ENCODE measurements at regions not wholly inside any gene's neighbourhood (a gene's known extent, or its start where the extent isn't known, plus 50 kb on each side); places are given as distances from the start of the nearest gene placed in this dataset.

DNA sequence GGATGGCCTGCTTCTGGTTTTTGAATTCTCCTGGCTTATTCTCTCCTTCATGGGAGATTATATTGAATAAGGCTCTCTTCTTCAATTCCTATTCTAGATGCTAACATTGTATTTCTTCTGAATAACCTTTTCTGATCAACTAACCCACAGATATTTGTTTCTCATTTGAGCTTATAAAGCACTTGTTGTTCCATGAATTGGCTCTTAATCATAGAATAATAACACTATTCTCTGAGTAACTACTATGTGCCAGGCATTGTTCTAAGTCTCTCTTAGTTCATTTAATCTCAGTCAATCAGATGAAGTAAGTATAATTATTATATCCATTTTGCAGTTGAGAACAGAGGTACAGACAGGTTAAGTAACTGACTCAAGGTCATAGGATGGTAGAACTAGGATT lies 136.3 kb upstream of the MLIP start:
- no peaks in the 10 kb centered on the region for H3F3A ChIP-seq (ENCODE audit: insufficient read depth, low read length)
- no peak overlapping the region for H3K27ac ChIP-seq (ENCODE audit: low read length)
- H3K9ac ChIP-seq (ENCODE audit: low read length): no peak overlapping the region
- no peak overlapping the region for H3K4me2 ChIP-seq (ENCODE audit: low read depth, low read length)
- no peak for TF ChIP-seq CTCF (IDR thresholded peaks at IDR 0.05; ENCODE audit: low read length)
- no peak for TF ChIP-seq EZH2 (optimal IDR thresholded peaks at IDR 0.05; ENCODE audit: low read depth, low read length)
- no peak for TF ChIP-seq EZH2phosphoT487 (IDR thresholded peaks at IDR 0.05; ENCODE audit: low read length)
- no peak for DNase-seq
- no peak overlapping the region for H2AFZ ChIP-seq (ENCODE audit: low read length)
- no peaks in the 10 kb centered on the region for H3K9me2 ChIP-seq (replicated peaks; ENCODE audit: insufficient read depth, low read length)
- no peak overlapping the region for H3K4me3 ChIP-seq (ENCODE audit: low read length)
- H3K9me3 ChIP-seq (replicated peaks; ENCODE audit: insufficient read depth, low read length): no peaks in the 10 kb centered on the region
- H4K20me1 ChIP-seq (ENCODE audit: insufficient read depth, low read length): no peaks in the 10 kb centered on the region
- no peaks in the 10 kb centered on the region for H3K27me3 ChIP-seq (replicated peaks; ENCODE audit: insufficient read depth, low read length)
- H3K79me2 ChIP-seq (ENCODE audit: low read length): no peaks in the 10 kb centered on the region
- H3K4me1 ChIP-seq (ENCODE audit: low read length): no peaks in the 10 kb centered on the region
- H3K36me3 ChIP-seq (replicated peaks; ENCODE audit: insufficient read depth, low read length): no peaks in the 10 kb centered on the region

GRCh38 chr6:53975941-53976615 lies 135.2 kb upstream of the MLIP start:
- Histone ChIP-seq H2AFZ (ENCODE audit: low read length) (no peak overlapping the region), H3K4me2 (ENCODE audit: low read depth, low read length) (no peak overlapping the region), H3K36me3 (replicated peaks; ENCODE audit: insufficient read depth, low read length) (no peaks in the 10 kb centered on the region), H3K4me1 (ENCODE audit: low read length) (no peaks in the 10 kb centered on the region), H3K4me3 (ENCODE audit: low read length) (no peak overlapping the region), H3K27me3 (replicated peaks; ENCODE audit: insufficient read depth, low read length) (no peaks in the 10 kb centered on the region), H3F3A (ENCODE audit: insufficient read depth, low read length) (no peaks in the 10 kb centered on the region), H3K79me2 (ENCODE audit: low read length) (no peaks in the 10 kb centered on the region), H3K9ac (ENCODE audit: low read length) (no peak overlapping the region), H3K27ac (ENCODE audit: low read length) (no peak overlapping the region), H3K9me2 (replicated peaks; ENCODE audit: insufficient read depth, low read length) (no peaks in the 10 kb centered on the region), H3K9me3 (replicated peaks; ENCODE audit: insufficient read depth, low read length) (no peaks in the 10 kb centered on the region), H4K20me1 (ENCODE audit: insufficient read depth, low read length) (no peaks in the 10 kb centered on the region)
- DNase-seq: no peak
- TF ChIP-seq CTCF (IDR thresholded peaks at IDR 0.05; ENCODE audit: low read length) (no peak), EZH2phosphoT487 (IDR thresholded peaks at IDR 0.05; ENCODE audit: low read length) (no peak), EZH2 (optimal IDR thresholded peaks at IDR 0.05; ENCODE audit: low read depth, low read length) (no peak)

- Histone ChIP-seq H3K27me3 (replicated peaks; ENCODE audit: insufficient read depth, low read length) (no peaks in the 10 kb centered on the region), H3K4me3 (ENCODE audit: low read length) (no peak overlapping the region), H3K36me3 (replicated peaks; ENCODE audit: insufficient read depth, low read length) (no peaks in the 10 kb centered on the region), H3K4me1 (ENCODE audit: low read length) (no peaks in the 10 kb centered on the region), H3K9me3 (replicated peaks; ENCODE audit: insufficient read depth, low read length) (no peaks in the 10 kb centered on the region), H2AFZ (ENCODE audit: low read length) (no peak overlapping the region), H3K4me2 (ENCODE audit: low read depth, low read length) (no peak overlapping the region), H3K27ac (ENCODE audit: low read length) (no peak overlapping the region), H3K79me2 (ENCODE audit: low read length) (no peaks in the 10 kb centered on the region), H3F3A (ENCODE audit: insufficient read depth, low read length) (no peaks in the 10 kb centered on the region), H4K20me1 (ENCODE audit: insufficient read depth, low read length) (no peaks in the 10 kb centered on the region), H3K9me2 (replicated peaks; ENCODE audit: insufficient read depth, low read length) (no peaks in the 10 kb centered on the region), H3K9ac (ENCODE audit: low read length) (no peak overlapping the region)
- TF ChIP-seq EZH2 (optimal IDR thresholded peaks at IDR 0.05; ENCODE audit: low read depth, low read length): no peak
- TF ChIP-seq CTCF (IDR thresholded peaks at IDR 0.05; ENCODE audit: low read length): no peak
- no peak for TF ChIP-seq EZH2phosphoT487 (IDR thresholded peaks at IDR 0.05; ENCODE audit: low read length)
- no peak for DNase-seq
Measured at GRCh38 chr6:53977551-53977950, 133.7 kb upstream of the MLIP start.
